Hematopoietic multipotent progenitor cell (in vitro differentiated cells): ENCODE measurements at regions not wholly inside any gene's neighbourhood (a gene's known extent, or its start where the extent isn't known, plus 50 kb on each side); places are given as distances from the start of the nearest gene placed in this dataset.
"Not testable (repeated sequence)": the region's sequence is repeated elsewhere in the genome, so short reads cannot be mapped to it uniquely, and the experiment has no call there.

Source experiments
- DNase-seq, 3 donors: peaks; one replicate each; pipeline ENCODE4 v3.0.0-alpha.2; 2011 to 2015; ENCODE audit warnings: low read depth in 2 of 3, low spot score in 2 of 3

DNA sequence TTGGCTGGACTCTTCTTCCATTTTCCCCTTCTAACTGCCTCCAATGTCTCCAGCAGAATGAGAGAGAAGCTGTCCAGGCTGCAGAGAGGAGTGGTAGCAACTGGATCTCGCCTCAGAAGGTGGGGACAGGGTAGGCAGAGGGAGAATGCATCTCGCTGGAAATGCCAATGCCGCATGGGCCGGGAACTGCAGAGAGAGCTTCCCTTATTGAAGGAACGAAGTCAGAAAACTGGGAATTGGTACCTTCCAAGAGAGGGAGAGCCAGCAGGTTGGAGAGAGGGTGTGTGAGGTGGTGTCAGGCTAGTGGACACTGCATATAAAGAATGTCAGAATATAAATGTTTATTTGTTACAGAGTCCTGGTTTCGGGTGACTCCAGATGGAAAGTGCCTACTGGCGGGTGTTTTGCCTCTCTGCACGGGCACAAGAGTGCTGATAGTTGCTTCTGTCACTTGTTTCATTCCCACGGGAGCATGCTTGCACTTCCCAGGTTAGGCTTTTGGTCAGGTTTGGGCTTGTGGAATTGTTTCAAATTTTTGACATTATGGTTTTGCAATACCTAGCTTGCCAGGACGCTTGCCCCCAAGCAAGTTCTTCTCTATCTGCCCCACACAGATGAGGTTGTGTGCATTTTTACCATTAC lies 156.8 kb upstream of the STS start:
- no peak for DNase-seq

DNA sequence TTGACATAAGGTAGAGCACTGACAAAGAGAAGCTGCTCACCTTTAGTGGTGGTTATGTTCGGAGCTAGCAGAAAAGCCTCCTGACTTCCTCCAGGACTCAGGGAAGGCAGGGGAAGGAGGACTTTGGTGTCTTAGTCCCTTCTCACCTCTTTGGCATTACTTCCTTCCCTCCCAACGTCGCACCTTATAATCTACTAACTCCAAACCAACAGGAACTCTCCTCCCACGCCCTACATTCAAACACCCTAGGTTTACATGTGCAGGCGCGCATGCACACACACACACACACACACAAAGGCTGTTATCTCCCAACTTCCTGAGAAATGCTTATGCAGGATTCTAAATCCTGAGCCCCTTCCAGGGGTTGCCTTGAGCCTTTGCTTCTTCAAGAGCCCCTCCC lies 157.7 kb upstream of the STS start:
- no peak for DNase-seq

DNA sequence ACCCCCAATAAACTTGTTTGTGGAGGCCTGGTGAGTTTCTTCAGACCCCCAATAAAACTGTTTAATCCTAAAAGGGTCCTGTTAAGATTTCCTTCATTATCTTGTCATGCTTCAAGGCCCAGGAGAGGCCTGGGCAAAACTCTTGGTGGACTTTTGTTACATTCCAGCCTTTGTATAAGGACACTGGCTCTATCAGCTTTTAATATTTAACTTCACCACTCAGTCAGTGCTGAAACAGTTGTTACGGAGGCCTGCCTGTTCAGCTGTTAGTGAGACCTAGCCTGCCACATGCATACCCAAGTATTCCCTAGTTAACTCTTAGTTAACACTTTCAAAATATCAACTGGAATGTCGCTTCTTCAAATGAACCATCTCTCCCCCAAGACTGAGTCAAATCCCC lies 158.8 kb upstream of the STS start:
- not testable (repeated sequence) for DNase-seq

DNA sequence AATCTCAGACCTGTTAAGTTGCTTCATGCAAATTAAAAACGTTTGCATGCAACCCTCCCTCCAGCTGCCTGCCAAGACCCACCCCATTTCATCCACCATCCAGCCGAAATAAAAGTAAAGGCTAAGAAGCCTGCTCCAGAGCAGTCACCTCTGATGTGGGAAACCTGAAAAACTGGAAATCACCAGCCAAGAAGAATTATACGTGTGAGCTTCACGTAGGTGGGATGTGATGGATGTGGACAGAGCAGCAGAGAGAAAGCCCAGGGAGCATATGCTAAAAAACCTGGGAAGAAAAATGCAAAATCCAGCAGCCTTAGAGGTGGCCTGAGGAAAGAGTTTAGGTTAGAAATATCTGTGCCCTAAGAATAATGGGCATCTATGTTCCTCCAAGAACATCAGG lies 160.6 kb upstream of the STS start:
- no peak for DNase-seq

DNA sequence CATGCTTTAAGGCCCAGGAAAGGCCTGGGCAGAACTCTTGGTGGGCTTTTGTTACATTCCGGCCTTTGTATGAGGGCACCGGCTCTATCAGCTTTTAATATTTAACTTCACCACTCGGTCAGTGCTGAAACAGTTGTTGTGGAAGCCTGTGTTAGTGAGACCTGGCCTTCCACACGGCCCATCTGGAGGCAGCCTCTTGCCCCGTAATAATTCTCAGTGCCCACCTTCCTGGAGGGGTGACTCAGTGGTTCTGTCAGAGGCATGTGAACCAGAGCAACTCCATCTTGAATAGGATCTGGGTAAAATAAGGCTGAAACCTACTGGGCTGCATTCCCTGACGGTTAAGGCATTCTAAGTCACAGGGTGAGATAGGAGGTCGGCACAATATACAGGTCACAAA lies 162.0 kb upstream of the STS start:
- DNase-seq, result no peak

DNA sequence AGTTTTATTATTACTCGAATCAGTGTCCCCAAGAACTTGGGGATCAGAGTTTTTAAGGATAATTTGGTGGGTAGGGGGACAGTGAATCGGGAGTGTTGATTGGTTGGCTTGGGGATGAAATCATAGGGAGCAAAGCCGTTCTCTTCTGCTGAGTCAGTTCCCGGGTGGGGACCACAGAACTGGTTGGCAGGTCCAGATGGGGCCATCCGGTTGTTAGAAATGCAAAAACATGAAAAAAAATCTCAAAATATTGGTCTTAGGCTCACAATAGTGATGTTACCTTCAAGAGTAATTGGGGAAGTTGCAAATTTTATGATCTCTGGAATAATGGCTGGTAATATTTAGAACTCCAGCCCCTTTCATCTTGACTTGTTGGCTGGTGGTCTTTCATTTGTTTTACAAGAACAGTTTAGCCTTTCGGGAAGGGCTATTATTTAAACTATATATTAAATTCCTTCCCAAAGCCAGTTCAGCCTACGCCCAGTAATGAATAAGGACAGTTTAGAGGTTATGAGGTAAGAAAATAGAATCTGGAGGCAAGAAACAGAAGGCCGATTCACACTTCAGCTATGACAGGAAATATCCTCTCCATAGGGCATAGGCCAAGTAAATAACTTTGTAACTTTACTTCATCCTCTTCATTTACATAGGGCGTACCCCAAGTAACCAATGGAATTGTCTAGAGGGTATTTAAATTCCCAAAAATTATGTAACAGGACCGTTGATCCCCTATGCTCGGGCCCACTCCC lies 164.1 kb upstream of the STS start:
- no peak for DNase-seq

DNA sequence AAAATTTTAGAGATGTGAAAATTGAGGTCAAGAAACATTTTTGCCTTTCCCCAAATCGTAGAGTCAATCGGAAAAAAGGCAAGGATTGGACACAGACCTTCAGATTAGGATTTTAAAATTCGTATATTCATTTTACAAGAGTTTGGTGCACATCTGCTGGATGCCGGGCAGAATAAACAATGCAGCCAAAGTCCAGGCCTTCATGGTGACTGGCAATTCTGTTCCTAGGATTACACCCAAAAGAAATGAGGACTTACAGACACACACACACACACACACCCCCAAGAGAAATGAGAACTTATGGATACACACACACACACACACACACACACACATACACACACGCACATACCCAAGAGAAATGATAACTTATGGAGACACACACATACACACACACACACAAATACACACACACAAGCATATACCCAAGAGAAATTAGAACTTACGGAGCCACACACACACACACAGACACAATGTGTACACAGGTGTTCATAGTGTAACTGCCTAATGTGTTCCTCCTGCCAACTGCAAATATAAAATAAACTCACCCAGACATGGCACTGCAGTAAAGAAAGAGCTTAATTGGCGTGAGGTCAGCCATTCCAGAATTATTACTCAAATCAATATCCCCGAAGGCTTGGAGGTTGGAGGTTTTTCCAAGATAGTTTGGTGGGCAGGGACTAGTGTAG lies 165.7 kb upstream of the STS start:
- no peak for DNase-seq

DNA sequence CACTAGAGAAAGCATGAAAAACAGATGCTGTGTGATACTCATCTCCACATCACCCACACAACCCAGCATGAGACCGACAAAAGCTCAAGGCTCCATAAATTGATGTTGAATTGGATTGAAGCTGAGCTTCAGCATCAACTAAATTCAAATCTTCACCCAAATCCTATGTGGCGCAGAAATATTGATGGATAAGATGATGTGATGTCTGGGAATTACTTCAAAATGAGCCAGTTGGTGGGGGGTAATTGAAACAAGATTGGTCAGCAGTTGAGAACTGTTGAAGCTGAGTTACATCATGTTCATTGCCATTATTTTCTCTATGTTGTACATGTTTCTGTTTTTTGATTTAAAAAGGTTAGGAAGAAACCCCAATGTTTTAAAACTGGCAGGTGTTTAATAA lies 166.5 kb upstream of the STS start:
- DNase-seq, result no peak

DNA sequence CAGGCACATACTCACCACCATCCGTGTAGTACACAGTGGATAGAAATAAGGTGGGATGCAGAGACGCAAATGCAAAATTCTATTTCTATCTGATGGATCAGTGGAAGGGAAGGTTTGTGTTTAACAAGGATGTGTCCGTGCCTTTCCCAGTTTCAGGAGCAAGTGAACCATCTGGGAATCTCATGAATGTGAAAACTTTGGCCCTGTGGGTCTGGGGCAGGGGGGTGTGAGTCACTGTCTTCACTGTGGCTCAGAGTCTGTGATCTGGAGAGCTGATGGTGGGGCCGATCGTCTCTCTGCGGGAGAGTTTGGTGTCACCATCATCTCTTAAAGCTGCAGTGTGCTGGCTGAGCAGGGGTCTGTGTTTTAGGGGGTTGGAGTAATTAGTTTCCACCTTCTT lies 179.3 kb upstream of the STS start:
- DNase-seq, result no peak

DNA sequence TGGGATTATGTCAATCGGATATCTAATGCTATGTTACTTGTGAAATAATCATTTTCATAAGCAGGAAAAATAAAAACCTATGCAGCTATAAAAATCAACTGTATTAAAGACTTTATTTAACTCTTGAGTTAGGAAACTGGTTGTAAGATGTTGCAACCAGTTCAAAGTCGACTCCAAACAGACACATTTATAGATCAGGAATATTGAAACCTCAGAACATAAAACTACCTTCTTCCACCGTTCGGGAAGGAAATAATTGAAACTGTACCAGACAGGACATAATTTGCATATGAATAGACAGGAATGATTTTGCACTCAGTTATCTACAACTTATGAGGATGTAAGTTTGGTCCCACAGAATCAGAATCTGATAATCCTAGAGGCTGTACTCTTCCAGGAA lies 181.8 kb upstream of the STS start:
- DNase-seq, result no peak

DNA sequence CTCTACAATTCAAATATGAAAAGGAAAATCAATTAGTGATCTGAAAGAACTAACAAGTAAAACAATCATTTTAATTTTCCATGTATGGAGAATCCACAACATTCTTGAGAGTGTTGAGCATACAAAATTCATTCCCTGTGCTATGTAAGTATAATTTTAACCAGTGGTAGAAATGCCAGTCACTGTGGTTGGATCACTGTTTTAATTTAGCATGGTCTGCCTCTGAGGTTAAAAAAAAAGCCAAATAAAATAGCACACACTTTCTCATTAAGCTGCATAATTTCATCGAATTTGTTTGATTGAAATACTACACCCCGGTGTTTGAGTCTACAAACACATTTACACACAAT lies 185.5 kb upstream of the STS start:
- no peak for DNase-seq

DNA sequence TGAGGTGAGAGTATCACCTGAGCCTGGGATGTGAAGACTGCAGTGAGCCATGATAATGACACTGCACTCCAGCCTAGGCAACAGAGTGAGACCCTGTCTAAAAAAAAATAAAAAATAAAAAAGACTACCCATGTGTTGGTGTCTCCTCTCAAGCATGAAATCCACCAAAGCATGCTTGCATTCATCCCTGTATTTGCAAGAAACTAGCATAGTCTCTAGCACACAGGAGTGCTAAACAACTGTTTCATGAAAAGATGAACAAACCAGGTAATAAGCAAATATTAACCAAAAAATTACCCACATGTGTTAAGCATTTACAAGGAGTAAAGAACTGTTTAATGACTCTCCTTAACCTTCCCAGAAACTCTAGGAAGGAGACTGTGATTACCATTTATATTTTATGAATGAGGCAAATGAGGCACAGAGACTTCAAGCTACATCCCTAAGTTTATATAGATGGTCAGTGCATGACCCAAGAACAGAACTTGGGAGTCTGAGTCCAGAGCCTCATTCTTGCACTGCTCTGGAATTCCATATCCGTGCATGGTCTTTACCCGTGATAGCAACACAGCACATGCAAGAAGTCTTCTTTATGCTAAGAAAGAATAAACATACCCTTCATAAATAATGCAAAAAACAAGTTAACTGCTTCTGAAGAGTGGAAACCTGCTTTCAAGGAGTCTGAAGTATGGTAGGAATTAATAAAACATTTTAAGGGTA lies 186.1 kb upstream of the STS start:
- DNase-seq, result no peak

DNA sequence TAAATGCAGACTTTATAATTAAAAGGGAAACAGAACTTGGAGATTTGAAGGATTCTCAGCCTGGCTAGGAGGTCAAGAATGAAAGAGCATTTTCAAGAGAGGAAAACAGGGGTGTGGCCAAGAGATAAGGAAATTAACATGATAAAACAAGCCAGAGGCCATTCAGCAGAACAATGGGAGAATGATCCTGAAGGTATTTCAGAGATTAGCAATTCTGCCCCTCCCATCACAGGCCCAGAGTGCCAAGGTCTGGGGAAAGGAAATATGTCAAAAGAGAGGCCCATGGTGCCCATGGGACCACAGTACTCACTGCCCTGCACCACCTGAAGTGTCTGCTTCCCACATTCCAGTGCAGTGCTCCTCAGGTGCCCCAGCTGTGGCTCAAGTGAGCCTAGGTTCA lies 188.5 kb upstream of the STS start:
- no peak for DNase-seq

DNA sequence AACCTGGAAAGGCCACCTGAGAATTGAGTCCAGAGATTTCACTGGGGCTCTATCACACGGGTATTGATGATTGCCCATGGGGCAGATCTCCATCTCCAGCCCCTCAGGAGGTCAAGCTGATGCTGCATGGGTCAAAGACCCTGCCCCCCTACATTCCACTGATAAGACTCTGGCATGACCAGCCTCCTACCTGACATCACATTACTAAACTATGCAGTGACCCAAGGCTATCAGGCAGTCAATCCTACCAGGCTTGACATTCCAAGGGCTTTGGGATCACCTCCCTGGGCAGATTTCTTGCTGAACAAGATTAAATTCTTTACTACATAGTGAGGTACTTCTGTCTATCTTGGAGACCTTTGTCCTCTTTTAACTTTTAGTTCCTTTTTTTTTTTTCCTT lies 192.7 kb upstream of the STS start:
- DNase-seq, result no peak

DNA sequence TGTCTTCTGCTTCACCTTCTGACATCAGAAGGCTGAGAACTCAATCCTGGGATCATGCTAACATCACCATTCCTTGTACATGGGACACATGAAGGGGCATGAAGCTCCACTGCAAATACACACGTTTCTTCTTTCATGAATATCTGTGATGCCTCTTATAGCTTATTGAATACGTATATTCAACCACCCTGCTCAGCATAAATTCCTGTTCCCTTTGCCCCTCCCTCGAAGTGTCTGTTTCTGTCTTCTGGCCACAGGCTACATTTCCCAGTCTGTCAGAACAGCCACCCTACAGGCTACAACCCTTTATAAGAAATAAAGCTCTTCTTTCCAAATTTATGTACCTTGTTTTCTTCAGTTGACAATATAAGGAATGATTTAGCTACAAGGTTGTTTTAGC lies 201.3 kb upstream of the STS start:
- no peak for DNase-seq

DNA sequence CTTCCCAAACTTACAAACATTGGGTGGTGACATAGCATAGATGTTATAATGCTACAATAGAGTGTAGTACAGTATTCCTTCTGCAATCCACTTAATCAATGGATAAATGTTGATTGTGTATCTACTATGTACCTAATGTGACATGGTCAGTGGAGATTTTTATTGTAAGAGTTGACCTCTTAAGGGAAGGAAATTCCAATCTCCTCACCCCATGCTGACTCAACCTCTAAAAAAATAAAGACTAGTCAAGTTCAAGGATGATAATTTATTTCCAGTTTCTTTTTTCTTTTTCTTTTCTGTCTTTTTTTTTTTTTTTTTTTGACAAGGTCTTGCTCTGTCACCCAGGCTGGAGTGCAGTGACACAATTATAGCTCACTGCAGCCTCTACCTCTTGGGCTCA lies 206.5 kb upstream of the STS start:
- DNase-seq, result no peak

DNA sequence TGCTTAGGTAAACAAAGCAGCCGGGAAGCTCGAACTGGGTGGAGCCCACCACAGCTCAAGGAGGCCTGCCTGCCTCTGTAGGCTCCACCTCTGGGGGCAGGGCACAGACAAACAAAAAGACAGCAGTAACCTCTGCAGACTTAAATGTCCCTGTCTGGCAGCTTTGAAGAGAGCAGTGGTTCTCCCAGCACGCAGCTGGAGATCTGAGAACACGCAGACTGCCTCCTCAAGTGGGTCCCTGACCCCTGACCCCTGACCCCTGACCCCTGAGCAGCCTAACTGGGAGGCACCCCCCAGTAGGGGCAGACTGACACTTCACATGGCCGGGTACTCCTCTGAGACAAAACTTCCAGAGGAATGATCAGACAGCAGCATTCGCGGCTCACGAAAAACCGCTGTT lies 214.6 kb upstream of the STS start:
- DNase-seq, result not testable (repeated sequence)

DNA sequence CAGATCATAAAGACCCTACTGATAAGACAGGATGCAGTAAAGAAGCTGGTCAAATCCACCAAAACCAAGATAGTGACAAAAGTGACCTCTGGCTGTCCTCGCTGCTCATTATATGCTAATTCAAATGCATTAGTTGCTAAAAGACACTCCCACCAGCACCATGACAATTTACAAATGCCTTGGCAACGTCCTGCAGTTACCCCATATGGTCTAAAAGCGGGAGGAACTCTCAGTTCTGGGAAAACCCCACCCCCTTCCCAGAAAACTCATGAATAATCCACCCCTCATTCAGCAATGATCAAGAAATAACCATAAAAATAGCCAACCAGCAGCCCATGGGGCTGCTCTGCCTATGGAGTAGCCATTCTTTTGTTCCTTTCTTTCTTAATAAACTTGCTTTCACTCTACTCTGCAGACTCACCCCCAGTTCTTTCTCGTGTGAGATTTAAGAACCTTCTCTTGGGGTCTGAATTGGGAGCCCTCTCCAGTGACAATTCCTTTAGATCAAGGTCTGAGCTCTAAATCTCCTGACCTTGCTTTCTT lies 217.1 kb upstream of the STS start:
- no peak for DNase-seq

DNA sequence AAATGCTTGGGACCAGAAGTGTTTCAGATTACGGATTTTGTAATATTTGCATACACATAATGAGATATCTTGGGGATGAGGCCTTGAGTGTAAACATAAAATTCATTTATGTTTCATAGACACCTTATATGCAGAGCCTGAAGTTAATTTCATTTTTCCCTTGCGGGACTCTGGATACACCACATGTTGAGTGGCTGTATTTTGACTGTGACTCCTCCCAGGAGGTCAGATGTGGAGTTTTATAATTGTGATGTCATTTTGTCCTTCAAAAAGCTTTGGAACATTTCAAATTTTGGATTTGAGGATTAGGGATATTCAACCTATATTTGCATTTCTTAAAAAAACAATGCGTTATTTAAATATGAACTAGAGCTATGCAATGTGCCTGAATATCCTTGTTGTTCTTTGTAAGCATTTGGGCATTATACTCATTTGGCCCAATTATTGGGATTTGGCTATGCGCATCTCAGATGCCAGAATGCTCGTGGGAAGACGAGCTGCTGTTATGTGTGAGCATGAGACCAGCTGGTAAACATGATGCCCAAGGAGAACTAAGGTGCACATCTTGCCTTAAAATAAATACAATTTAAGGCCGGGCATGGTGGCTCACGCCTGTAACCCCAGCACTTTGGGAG lies 223.0 kb upstream of the STS start:
- no peak for DNase-seq

DNA sequence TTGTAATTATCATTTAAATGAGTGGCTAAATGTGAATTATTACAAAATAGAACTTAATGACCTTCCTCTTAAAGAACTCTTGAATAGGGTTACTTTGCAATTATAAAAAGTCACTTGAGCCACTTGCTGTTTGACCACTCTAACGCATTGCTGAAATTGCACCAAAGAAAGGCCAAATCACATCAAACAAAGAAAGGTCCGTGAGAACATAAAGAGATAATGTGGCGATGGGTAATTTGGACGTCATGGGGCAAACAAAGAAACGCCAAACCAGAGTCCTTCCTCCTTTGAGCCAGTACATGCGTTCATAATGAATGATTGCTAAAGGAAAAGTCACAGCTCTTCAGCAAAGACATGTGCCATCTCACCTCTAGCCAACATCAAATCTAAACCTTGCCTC lies 229.8 kb upstream of the STS start:
- DNase-seq, result no peak

DNA sequence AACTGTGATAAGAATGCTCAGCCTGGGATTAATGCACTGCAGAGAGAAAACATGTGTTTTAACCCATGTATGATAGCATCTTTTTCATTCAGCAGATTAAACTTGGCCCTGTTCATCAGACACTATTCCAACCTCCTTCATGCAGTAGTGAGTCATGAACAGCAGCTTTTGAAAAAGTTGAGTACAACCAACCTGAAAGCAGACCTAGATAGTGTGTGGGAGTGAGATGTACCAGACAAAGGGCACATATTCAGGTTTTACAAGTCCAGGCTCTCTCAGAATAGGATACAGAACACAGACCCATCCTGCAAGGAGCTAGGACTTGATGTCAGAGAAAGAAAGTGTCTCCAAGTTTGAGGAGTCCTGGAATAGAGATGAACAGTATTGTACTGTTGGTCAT lies 237.3 kb upstream of the STS start:
- no peak for DNase-seq
